NCI-H1105 treated with DMSO at 0.1 percent for 48 hours (cell line): ENCODE measurements at regions not wholly inside any gene's neighbourhood (a gene's known extent, or its start where the extent isn't known, plus 50 kb on each side); places are given as distances from the start of the nearest gene placed in this dataset.
A peak's percentile ranks its signal among the peaks of the same experiment; 100 is the strongest.

ENCODE experiments used
- DNase-seq: peaks from one replicate; lab custom pipeline; 2025; lab: John Stamatoyannopoulos, UW

DNA sequence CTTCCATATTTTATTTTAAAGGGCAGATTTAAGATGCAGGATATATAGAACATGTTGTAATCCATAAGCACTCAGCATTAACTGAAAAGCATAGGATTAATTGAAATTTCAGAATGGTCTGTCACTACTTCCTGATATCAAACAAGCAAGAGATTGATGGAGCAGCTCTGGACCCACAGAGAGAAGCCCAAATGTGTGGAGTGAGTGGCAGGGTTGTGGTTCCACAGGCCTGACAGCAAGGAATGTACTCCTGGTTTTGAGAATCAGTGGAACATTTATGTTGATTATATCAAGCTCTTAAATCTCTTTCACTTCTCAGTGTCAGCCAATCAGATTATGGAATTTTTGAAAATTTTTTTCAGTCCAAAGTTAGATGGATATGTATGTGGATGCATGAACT lies 267.6 kb upstream of the PRICKLE1 start:
- DNase-seq, result no peak

DNA sequence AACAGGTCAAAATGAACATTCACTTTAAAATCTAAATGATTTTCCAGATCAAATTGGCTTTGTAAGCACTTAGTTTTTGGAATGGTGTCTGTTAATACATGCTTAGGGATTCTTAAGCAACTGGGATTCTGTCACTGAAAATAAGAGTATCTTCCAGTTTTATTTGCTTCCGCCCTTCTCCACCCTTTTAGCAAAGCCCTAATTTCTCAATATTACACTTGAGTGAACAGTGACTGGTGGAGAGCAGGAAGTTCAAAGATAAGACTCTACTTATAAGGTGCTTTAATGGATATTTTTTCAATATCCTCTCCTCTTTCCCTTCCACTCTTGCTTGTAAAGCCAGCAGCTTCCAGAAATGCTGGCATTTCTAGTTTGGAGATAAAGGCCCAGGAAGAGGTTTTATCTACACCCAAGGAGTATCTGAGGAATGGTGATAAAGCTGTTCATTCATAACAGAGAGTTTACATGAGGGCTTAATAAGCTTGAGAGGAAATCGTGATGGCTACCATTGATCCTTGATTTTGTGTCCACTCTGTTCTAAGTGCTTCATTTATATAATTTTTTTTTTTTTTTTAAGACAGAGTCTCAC lies 265.9 kb upstream of the PRICKLE1 start:
- no peak for DNase-seq

DNA sequence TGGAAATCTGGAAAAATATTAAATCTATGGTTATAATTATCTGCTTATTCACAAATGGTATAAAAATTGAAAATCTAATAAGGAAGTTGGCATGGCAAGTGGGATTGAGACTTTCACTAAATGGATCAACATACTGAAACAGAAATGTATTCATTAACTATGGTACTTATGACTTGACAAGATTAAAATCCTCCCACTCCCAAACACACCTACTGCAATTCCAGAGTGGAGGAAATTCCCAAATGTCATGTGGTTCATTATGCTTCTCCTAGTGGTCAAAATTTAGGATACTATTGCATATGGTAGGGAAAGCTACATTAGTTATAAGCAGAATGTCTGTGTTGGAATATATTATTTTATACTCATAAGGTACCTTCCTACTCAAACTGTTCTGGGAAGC lies 265.3 kb upstream of the PRICKLE1 start:
- DNase-seq, result no peak

DNA sequence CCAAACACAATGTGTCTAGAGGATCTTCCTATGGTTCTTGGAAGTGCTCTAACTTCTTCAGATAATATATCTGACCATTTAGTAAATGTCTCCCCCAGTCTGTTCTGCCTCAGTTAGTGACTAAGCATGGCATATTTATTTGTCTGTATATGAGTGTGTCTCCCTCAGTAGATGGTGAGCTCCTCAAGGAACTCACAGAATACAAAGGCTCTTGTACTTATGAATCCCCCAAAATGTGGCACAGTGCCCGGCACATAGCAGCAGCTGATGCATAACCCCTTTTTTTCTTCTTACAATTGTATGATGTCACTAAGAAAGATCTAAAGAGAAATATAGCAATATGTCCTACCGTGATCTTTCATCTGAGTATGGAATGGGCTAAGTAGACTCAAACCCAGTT lies 264.7 kb upstream of the PRICKLE1 start:
- DNase-seq, result no peak

DNA sequence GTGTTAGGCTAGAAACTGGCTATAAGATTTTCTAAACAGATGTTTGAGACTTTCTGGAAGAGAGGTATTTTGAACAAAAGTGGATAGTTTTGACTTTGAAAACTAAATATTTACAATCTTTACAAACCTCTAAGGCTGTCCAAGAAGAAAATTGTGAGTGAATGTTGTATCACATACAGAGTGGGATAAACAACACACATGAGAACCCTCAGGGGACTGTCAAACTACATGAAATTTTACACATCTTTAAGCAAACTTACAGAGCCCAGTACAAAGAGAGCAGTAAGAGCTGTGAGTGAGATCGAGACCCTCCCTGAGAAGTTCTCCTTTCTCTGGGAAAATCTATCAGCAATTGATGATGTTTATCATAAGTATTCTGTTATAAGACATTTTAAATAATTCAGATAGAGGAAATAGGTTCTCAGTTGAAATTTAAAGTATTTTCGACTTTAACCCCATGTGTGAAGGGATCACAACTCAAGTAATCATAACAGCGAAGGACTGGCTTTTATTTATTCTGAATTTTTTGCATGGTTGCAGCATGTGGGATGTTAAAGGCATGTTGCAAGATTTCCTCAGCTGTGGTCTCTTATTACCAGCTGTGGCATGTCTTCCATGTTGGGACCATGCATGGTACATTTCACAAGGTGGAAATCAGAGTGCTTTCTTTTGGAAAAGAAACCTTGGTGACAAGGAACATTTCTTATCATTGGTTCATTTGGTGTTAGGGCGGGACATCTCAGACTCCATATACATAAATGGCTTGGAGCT lies 264.0 kb upstream of the PRICKLE1 start:
- DNase-seq, result no peak

DNA sequence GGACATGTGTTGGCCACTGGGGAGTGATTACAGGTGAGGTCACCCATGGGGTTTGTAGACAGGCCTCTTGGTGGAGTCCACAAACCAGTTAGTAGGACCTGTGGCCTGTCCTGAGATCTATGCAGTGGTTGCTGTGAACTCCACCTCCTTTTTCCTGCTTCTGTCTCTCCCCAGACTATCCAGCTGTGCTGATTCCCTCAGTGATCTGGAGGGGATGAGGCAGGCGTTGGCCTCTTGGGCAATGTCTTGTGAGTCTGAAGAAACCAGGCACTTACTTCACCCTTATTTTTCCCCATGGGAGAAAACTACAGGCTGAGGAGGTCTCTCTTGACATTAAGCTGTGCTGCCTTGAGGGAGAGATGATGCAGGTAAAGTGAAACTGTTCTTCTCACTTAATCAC lies 257.2 kb upstream of the PRICKLE1 start:
- no peak for DNase-seq

DNA sequence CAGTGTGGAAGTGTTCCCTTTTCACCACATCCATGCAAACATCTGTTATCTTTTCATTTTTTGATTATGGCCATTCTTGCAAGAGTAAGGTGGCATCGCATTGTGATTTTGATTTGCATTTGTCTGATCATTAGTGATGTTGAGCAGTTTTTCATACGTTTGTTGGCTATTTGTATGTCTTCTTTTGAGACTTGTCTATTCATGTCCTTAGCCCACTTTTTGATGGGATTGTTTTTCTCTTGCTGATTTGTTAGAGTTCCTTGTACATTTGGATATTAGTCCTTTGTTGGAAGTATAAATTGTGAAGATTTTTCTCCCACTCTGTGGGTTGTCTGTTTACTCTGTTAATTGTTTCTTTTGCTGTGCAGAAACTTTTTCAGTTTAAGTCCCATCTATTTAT lies 244.5 kb upstream of the PRICKLE1 start:
- DNase-seq, result no peak

DNA sequence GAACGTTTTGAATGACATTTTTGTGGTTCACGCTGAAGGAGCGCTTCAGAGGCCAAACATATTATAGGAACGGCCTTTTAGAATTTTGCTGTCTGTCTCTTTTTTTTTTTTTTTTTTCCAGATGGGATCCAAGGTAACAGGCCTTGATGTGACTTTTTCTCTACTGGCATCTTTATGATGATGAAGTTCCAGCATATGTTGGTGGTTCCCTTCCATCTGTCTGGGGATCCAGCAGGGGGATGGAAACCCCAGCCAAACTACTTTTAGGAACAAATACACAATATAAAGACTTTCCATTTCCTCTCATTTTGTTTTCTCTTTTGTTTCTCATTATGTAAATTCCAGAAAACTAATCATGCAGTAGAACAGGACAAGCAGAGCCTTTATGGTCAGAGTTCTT lies 239.3 kb upstream of the PRICKLE1 start:
- DNase-seq, result no peak

DNA sequence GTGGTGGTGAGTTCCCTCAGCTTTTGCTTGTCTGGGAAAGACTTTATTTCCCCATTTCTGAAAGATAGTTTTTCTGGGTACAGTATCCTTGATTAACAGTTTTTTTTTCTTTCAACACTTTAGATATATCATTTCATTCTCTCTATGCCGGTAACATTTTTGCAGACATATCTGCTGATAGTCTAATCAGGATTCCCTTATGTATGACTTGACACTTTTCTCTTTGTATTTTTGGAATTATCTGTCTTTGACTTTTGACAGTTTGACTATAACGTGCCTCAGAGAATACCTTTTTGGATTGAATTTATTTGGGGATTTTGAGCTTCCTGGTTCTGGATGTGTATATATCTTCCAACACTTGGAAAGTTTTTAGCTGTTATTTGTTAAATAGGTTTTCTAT lies 234.8 kb upstream of the PRICKLE1 start:
- no peak for DNase-seq

DNA sequence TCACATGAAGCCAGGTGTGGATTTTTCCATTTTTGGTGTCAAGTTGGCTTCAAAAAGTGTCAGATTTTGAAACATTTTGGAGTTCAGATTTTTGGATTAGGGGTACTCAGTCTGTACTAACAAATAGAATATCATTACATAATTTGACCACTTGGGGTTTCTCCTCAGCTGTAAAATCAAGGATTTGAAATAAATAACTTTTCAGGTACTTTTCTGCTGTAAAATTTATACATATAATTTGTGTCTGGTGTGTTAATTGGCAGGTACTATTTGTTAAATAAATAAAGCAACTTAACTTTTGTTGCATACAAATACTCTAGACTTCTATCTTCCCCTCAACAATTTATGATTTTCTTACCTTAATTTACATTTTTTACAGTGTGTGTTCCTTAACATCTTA lies 234.1 kb upstream of the PRICKLE1 start:
- no peak for DNase-seq

DNA sequence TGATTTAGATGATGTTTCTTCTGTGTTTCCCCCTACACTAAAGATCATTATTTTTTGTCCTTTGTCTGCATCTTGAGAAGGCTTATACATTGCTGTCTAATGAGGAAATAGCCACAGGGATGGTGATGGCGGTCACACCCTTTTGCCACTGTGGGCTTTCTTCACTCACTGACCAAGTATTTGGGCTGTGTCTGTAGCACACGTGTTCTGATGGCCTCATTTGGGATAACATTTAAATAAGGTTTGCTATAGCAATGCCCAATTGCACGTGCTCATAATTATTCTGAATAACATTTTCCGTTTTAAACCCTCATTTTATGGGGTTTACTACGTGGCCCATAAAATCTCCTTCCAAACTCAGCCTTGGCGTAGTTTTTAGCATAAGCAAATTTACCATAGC lies 230.3 kb upstream of the PRICKLE1 start:
- no peak for DNase-seq

DNA sequence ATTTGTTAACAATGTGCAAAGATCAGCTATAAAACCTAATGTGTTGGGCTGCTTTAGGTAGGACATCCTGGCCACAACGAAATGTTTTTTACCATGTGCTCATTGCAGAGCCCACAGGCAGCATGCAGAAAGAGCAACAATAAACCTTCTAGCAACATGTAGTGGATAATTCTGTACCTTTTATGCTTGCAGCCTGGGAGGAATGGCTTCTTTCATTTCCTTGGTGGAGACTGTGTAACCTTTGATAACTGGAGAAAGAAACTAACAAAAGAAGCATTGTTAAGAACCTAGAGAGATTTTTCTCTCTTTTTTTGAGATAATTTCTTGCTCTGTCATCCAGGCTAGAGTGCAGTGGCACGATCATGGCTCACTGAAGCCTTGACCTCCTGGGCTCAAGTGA lies 225.5 kb upstream of the PRICKLE1 start:
- no peak for DNase-seq

DNA sequence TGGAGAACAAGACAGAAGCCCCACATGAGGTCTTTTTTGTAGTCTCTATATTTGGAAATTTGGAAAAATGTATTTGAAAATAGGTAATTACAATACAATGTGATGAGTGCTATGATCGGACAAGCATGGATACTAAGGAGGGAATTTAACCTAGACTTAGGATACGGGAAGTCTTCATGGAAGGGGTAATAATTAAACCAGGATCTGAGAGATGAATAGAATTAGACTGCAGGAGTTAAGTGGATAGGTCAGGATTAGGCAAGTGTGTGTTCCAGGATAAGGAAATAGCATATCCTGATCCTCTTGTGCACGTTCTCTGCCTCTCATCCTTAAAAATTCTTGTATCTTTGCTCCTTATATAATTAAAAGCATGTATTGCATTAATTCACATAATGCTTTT lies 223.3 kb upstream of the PRICKLE1 start:
- DNase-seq, result no peak

DNA sequence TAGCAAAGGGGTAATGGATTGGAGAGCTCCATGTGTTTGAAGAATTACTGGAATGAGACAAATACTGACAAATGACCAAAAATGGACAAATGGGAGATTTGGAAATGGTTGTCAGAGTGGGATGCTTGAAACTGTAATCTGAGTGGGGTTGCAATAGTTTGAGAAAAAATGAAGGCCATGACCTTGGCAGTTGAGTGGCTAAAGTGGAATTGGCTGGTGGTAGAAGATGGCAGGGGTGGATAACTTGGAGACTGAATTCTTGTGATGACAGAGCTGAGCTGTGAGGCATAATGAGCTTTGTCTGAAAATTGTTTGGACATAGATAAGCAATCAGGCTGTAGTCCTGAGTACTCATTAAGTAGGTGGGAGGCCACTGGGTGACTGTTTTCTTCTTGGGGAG lies 222.5 kb upstream of the PRICKLE1 start:
- no peak for DNase-seq

DNA sequence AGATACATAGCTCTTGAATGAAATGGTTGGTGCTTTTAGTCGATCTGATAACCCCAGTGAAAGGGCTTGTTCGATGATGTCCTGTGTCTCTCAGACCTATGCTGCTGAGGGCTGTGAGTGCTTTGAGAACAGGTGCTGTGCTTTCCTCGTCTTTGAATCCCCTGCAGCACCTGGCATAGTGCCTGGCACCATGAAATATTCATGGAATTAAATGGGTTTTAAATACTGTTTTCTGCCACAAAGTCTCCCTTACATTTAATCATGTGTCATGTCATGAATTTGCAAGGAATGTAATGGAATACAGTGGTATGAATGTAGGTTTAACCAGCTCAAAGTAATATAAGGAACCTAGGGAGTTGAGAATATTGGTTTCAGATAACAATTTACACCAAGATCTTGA lies 220.5 kb upstream of the PRICKLE1 start:
- DNase-seq, result peak; percentile 45

DNA sequence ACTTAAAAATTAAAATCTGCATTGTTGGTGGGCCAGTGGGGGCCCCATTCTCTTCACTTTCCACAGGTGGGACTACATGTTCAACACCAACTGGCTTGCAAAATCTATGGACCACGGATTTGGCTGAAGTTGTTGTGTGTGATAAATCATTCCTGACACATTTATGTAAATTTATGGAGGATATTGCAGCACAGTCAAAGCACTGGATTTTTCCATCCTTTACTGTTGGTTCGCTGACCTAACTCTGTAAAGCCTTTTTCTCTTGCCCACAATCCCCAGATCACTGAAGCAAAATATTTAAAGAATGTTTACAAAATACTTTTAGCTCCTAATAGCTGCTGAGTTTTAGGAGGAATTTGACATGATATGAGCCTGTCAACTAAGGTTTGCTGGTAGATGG lies 219.7 kb upstream of the PRICKLE1 start:
- DNase-seq, result no peak

DNA sequence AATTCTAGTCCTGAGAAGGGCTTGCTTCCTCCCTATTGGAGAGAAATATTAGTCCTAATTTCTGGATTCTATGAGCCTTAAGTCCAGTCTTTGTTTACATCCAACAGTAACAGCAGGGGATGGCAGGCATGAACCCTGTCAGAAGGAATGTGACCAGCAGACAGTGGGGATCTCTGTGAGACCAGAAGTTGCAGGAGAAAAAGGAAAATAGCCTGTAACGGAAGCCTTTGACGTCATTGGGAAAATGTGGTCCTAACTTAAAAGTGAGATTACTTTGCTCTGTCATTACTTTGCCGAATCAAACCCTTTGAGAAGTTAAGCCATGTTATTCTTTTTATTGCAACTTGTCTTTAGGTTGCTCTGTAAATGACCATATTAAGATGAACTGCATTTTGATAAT lies 218.2 kb upstream of the PRICKLE1 start:
- no peak for DNase-seq

DNA sequence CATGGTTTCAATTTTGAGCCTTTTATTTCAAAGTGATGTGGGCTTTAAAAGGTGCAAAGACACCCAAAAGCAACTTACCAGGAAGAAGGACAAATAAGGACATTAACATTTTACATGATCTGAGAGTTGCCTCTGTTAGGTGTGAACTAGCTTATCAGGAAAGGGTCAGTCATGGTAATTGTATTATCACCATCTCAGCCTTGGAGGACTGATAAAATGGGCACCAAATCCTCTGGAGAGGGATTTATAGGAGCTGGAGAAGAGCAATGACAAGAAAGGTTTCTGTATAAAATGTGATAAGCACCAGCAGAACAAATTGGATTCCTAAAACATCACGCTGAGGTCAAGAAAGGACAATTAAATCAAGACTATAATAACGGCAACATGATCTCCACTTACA lies 217.7 kb upstream of the PRICKLE1 start:
- DNase-seq, result no peak

DNA sequence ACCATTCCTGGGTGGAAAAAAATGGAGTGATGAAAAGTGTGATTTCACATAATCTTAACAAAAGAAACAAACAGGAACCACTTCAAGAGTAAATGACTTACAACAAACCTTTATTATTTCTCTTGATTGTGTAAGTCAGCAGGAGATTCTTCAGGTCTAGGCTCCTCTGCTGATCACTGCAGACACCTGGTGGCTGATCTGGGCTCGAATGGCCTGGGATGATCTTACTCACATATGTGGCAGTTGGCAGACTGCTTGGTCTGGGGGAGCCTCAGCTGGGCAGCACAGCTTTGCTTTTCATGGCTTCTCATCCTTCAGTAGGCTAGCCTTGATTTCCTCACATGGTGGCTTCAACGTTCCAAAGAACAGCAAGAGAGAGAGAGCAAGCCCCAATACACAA lies 215.4 kb upstream of the PRICKLE1 start:
- no peak for DNase-seq

DNA sequence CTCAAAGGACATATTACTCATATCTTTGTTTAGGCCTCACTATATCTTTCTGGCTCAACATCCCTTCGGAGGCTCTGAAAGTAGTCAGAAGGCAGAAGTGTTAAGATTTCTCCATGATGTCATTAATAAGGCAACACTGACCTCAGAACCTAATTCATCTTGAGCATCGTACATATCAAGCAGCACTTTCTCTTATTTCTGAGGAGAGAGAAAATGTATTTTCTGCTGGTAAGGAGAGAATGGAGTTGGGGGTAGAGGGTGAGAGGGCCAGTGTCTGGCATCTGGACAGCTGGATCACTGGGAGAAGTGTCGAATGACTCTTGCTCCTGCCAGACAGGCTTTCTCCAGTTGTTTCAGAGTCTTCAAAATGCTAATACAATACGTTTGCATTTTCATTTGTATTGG lies 213.2 kb upstream of the PRICKLE1 start:
- DNase-seq, result no peak

DNA sequence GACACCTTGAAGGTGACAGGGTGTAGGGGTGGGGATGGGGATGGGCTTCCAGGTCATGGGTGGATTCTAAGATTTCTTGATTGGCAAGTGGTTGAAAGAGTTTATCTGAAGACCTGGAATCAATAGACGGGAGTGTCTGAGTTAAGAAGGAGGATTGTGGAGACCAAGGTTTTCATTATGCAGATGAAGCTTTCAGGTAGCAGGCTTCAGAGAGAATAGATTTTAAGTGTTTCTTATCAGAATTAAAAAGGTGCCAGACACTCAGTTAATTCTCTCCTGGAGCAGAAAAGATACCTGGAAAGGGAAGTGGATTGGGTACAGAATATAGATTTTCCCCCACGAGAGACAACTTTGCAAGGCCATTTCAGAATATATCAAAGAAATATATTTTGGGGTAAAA lies 211.7 kb upstream of the PRICKLE1 start:
- DNase-seq, result no peak

DNA sequence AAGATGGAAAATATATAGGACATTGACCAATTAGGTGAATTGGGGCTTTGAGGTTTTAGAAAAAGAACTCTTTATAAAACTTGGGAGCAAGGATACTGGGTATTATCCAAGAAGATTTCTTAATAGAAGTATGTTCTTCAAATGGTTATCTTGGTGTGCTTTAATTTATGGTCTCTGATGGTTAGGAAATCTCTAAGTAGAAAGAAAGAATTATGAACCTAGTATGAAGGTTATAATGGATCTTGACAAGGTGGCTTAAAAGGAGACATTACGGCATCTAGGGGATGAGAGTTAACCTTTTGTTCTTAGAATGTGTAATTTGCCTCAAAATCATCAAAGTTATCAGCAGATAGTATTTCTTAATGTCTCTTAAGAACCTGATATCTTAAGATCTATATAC lies 210.4 kb upstream of the PRICKLE1 start:
- DNase-seq, result no peak

DNA sequence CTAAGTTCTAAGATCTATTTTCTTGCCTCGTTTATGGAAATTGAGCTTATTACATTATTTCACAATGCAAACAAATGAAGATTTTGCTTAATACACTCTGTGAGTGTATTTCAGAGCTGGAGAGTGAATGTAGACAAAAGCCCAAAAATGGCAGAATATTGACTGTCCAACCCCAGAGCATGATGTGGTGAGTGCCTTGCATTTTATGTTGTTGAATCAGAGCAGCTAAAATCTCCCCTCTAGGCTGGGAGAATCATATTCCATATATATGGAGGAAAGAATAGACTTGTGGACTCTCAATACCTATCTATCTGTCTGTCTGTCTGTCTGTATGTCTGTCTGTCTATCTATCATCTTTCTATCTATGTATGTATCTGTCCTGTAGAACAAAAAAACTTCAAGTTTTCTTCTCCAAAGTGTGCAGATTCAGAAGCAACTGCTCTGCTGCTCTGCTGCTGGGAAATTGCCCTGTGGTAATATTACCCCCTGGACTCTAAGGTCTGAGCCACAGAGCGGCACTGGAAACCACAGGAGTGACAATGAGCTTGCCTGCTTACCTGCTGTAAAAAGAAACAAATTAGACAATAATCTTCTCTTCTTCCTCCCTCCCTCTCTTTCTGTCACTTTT lies 209.4 kb upstream of the PRICKLE1 start:
- DNase-seq, result no peak

DNA sequence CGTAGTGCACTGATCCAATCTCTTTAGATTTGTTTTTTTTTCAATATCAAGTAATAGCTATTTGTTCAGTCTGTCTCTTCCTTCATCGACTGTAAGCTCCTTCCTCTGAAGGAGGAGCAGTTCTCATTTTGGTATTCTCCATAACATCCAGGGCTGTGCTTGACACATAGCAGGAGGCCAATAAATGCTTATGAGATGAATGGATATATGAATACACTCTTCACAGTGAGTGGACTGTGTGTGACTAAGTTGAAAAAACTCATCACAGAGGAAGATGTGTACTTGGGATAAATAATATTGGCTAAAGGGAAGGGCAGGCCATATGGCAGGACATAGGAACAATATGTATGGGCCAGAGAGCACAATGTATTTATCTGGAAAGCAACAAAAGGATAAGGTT lies 205.3 kb upstream of the PRICKLE1 start:
- DNase-seq, result no peak
